Activated CD4-positive, alpha-beta memory T cell treated with anti-CD3 and anti-CD28 coated beads, Interleukin-2, amount 10 ng/mL, durations not matched to agents 7 days and 5 days (primary cell): ENCODE measurements at regions not wholly inside any gene's neighbourhood (a gene's known extent, or its start where the extent isn't known, plus 50 kb on each side); places are given as distances from the start of the nearest gene placed in this dataset.

Source experiments
- CTCF ChIA-PET: fragments of 350-600 bp; sonication (Branson Sonifier 250); formaldehyde crosslinking; loops from one replicate; lab custom pipeline; 2021; ENCODE audit warnings: antibody characterized with exemption, inconsistent platforms; lab: Charles Lee
- POLR2A ChIA-PET: fragments of 350-600 bp; sonication (Branson Sonifier 250); formaldehyde crosslinking; loops from one replicate; lab custom pipeline; 2021; ENCODE audit warnings: antibody characterized with exemption; lab: Charles Lee
- DNase-seq: peaks from one replicate; pipeline ENCODE4 v3.0.0-alpha.2; 2020
- H3K27ac Mint-ChIP-seq: one replicate; pipeline ENCODE4 v1.8.0; 2021; ENCODE audit warnings: mild to moderate bottlenecking, mixed read lengths
- H3K27me3 Mint-ChIP-seq: one replicate; pipeline ENCODE4 v1.8.0; 2021; ENCODE audit warnings: mixed read lengths
- H3K36me3 Mint-ChIP-seq: one replicate; pipeline ENCODE4 v1.8.0; 2021; ENCODE audit warnings: low read depth, mixed read lengths
- H3K4me1 Mint-ChIP-seq: one replicate; pipeline ENCODE4 v1.8.0; 2021; ENCODE audit warnings: mixed read lengths
- H3K4me3 Mint-ChIP-seq: one replicate; pipeline ENCODE4 v1.8.0; 2021; ENCODE audit warnings: mild to moderate bottlenecking, mixed read lengths
- H3K9me3 Mint-ChIP-seq: one replicate; pipeline ENCODE4 v1.8.0; 2021; ENCODE audit warnings: mixed read lengths

DNA sequence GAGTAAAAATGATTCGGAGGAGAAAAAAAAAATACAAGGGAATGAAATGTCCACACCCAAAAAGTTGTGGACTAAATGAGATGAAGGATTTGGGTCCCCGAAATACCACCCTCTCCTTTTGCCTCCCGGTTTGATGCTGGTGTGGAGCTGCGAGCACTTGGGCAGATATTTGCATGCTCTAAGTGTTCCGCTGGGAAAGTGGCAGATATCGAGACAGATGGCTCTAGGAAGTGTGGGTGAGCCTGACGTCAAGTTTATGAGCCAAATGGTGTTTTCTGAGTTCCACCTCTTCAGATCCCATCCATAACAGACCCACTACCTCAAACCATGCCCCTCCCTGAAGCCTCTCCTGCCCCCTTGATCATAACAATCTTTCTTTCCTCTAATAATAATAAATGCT lies 228.6 kb downstream of the QDPR start:
- H3K4me3 Mint-ChIP-seq = no peak overlapping the region
- ChIA-PET CTCF (interaction anchor here (1.5 kb wide), 1 partner anchor 165 kb away, joined by 3 read pairs; no protein-coding TSS in a partner anchor), POLR2A (no interaction called here)
- no peak overlapping the region for H3K27ac Mint-ChIP-seq
- H3K36me3 Mint-ChIP-seq = no peaks in the 10 kb centered on the region
- no peak for DNase-seq
- H3K4me1 Mint-ChIP-seq = no peaks in the 10 kb centered on the region
- no peaks in the 10 kb centered on the region for H3K27me3 Mint-ChIP-seq
- no peaks in the 10 kb centered on the region for H3K9me3 Mint-ChIP-seq

- H3K27me3 Mint-ChIP-seq = peaks cover 3% of the 10 kb centered on the region
- H3K4me1 Mint-ChIP-seq = no peaks in the 10 kb centered on the region
- H3K9me3 Mint-ChIP-seq = no peaks in the 10 kb centered on the region
- H3K4me3 Mint-ChIP-seq = no peak overlapping the region
- no peaks in the 10 kb centered on the region for H3K36me3 Mint-ChIP-seq
- POLR2A ChIA-PET = no interaction called here
- H3K27ac Mint-ChIP-seq = no peak overlapping the region
- no peak for DNase-seq
- CTCF ChIA-PET = interaction anchor here (1.0 kb wide), 1 partner anchor 168 kb away, joined by 3 read pairs; no protein-coding TSS in a partner anchor
Measured at GRCh38 chr4:17280261-17281018, 231.4 kb downstream of the QDPR start.

- POLR2A ChIA-PET = no interaction called here
- H3K4me1 Mint-ChIP-seq = no peaks in the 10 kb centered on the region
- no peaks in the 10 kb centered on the region for H3K9me3 Mint-ChIP-seq
- H3K36me3 Mint-ChIP-seq = no peaks in the 10 kb centered on the region
- no peak overlapping the region for H3K4me3 Mint-ChIP-seq
- no peak overlapping the region for H3K27ac Mint-ChIP-seq
- no peak for DNase-seq
- CTCF ChIA-PET = no interaction called here
- peaks cover 3% of the 10 kb centered on the region for H3K27me3 Mint-ChIP-seq
Measured at GRCh38 chr4:17276776-17277175, 235.1 kb downstream of the QDPR start.

GRCh38 chr4:17275836-17276235 lies 236.1 kb downstream of the QDPR start:
- ChIA-PET CTCF (no interaction called here), POLR2A (no interaction called here)
- H3K27ac Mint-ChIP-seq = no peak overlapping the region
- H3K27me3 Mint-ChIP-seq = peaks cover 3% of the 10 kb centered on the region
- no peaks in the 10 kb centered on the region for H3K36me3 Mint-ChIP-seq
- no peaks in the 10 kb centered on the region for H3K9me3 Mint-ChIP-seq
- no peaks in the 10 kb centered on the region for H3K4me1 Mint-ChIP-seq
- H3K4me3 Mint-ChIP-seq = no peak overlapping the region
- DNase-seq = no peak

DNA sequence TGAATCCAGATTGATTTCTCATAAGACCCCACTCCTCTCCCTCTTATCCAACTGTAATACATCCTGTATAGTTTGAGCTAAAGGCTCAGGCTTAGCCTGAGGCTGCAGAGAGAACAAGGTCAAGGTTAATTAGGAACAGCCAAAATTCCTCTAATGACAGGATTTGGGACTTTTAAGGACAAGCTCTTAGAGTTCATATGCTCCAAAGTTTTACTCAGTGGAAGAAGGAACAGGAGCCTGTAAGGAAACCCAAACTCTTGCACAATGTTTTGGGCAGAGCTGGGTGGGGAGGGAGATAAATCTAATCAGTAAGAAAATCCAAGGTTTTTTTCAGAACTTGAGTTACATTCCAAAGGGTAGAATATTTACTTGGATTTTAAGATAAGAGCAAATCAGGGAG lies 238.8 kb downstream of the QDPR start:
- Mint-ChIP-seq H3K4me3 (no peak overlapping the region), H3K27ac (no peak overlapping the region), H3K4me1 (no peaks in the 10 kb centered on the region), H3K36me3 (no peaks in the 10 kb centered on the region), H3K9me3 (no peaks in the 10 kb centered on the region), H3K27me3 (peaks cover 3% of the 10 kb centered on the region)
- ChIA-PET POLR2A (no interaction called here), CTCF (no interaction called here)
- no peak for DNase-seq

GRCh38 chr4:17272154-17272553 lies 239.7 kb downstream of the QDPR start:
- Mint-ChIP-seq H3K9me3 (no peaks in the 10 kb centered on the region), H3K27ac (no peak overlapping the region), H3K4me3 (no peak overlapping the region), H3K36me3 (no peaks in the 10 kb centered on the region), H3K4me1 (no peaks in the 10 kb centered on the region), H3K27me3 (peaks cover 3% of the 10 kb centered on the region)
- POLR2A ChIA-PET = no interaction called here
- CTCF ChIA-PET = no interaction called here
- no peak for DNase-seq

DNA sequence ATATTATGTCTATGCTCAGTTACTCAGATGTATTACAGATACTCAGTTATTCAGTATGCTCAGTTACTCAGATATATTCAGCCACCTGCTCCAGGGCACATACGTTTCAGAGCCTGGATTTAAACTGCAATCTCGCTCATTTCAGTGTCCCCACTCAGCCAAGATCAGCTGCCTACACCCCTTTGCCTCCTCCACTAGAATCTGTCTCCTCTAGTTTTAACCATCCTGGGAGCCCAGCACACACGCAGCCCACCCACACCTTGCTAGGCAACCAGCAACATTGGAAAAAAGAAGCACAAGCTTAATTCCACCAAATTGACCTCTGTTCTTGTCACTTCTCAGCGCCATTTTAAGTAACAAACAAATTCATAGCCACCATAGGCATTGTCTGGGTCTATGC lies 246.2 kb downstream of the QDPR start:
- Mint-ChIP-seq H3K4me1 (no peaks in the 10 kb centered on the region), H3K4me3 (no peak overlapping the region), H3K27ac (no peak overlapping the region), H3K36me3 (no peaks in the 10 kb centered on the region), H3K9me3 (no peaks in the 10 kb centered on the region), H3K27me3 (peaks cover 5% of the 10 kb centered on the region)
- POLR2A ChIA-PET = no interaction called here
- DNase-seq = no peak
- CTCF ChIA-PET = no interaction called here

DNA sequence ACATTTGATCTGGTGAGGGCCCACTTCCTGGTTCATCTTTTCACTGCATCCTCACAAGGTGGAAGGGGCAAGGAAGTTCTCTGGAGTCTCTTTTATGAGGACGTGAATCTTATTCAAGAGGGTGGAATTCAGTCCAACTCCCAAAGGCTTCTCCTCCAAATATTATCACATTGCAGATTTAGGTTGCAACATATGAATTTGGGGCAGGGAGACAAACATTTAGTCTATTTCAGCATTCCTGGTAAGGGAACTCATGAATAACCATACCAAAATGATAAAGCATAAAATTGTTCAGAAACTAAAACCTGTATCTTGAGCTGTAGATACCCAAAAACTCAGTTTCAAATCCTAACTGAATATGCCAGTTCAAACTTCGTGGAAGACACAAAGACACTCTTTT lies 246.8 kb downstream of the QDPR start:
- Mint-ChIP-seq H3K27ac (no peak overlapping the region), H3K27me3 (peaks cover 5% of the 10 kb centered on the region), H3K9me3 (no peaks in the 10 kb centered on the region), H3K4me1 (no peaks in the 10 kb centered on the region), H3K36me3 (no peaks in the 10 kb centered on the region), H3K4me3 (no peak overlapping the region)
- no peak for DNase-seq
- CTCF ChIA-PET = no interaction called here
- POLR2A ChIA-PET = no interaction called here

DNA sequence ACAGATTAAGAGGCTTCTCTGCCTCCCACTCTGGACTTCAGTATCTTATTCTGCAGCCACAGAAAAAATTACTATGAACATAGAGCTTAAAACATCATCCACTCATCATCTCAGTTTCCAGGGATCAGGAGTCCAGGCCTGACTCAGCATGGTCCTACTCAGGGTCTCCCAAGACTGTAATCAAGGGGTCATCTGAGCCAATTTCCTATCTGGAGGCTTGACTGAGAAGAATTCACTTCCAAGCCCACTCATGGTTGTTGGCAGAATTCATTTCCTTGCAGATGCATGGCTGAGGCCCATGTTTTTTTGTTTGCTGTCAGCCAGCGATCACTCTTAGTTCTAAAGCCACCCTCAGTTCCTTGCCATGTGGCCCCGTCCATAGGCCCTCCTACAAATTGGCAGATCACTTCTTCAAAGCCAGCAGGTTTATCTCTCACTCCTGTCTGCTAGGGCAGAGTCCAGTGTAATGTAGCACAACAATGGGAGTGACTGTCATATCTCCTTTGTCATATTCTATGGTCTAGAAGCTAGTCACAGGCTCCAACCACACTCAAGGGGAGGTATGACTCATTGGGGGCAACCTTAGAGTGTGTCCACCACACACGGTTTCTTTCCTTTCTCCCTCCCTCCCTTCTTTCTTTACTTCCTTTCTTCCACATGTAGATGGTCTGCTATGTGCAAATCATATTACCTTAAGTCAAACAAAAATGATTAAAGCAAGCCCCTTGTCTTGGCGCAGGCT lies 251.6 kb downstream of the QDPR start:
- CTCF ChIA-PET = no interaction called here
- no peak overlapping the region for H3K4me3 Mint-ChIP-seq
- no peaks in the 10 kb centered on the region for H3K36me3 Mint-ChIP-seq
- H3K27ac Mint-ChIP-seq = no peak overlapping the region
- no peaks in the 10 kb centered on the region for H3K9me3 Mint-ChIP-seq
- no peaks in the 10 kb centered on the region for H3K4me1 Mint-ChIP-seq
- no peaks in the 10 kb centered on the region for H3K27me3 Mint-ChIP-seq
- DNase-seq = no peak
- POLR2A ChIA-PET = no interaction called here

DNA sequence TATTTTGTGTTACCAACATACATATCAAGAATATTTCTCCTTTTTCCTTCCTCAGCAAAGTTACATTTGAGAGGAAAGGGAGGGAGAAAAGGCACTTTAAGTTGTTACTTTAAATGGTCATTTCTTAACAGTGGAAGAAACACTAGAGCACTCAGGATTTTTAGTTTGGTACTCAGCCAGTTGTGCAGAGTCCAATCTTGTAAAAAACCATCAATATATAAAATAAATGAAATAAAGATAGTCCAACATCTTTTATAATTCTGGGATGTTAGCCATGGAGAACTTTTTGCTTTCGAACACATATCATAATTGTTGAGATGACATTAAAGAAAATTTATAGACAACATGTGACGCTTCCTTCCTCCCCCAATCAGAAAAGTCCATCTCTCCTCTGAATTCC lies 253.8 kb downstream of the QDPR start:
- H3K36me3 Mint-ChIP-seq = no peaks in the 10 kb centered on the region
- H3K27me3 Mint-ChIP-seq = no peaks in the 10 kb centered on the region
- POLR2A ChIA-PET = no interaction called here
- no peak overlapping the region for H3K27ac Mint-ChIP-seq
- no peaks in the 10 kb centered on the region for H3K4me1 Mint-ChIP-seq
- DNase-seq = no peak
- CTCF ChIA-PET = no interaction called here
- no peaks in the 10 kb centered on the region for H3K9me3 Mint-ChIP-seq
- H3K4me3 Mint-ChIP-seq = no peak overlapping the region

GRCh38 chr4:17252131-17252530 lies 259.8 kb downstream of the QDPR start:
- no peaks in the 10 kb centered on the region for H3K36me3 Mint-ChIP-seq
- H3K9me3 Mint-ChIP-seq = no peaks in the 10 kb centered on the region
- H3K4me1 Mint-ChIP-seq = no peaks in the 10 kb centered on the region
- H3K27ac Mint-ChIP-seq = no peak overlapping the region
- peaks cover 5% of the 10 kb centered on the region for H3K27me3 Mint-ChIP-seq
- ChIA-PET CTCF (interaction anchor here (1.7 kb wide), 1 partner anchor 15 kb away, joined by 3 read pairs; no protein-coding TSS in a partner anchor), POLR2A (no interaction called here)
- H3K4me3 Mint-ChIP-seq = no peak overlapping the region
- DNase-seq = no peak

DNA sequence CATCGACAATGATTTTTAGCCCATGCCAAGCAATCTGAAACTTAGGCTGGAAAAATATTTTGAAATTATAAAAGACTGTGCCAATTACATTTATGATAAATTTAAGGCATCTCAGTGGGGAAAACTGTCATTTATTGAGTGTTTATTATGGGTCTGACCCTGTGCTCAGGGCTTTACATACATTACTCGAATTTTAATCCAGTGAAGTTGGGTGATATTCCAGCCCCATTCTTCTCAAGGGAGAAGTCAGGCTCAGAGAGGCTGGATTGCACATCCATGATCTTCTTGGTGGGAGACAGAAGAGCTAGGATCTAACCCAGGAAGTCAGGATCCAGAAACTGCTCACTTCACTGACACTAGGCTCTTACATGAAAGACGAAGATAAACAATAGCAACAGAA lies 260.8 kb downstream of the QDPR start:
- POLR2A ChIA-PET = no interaction called here
- H3K36me3 Mint-ChIP-seq = no peaks in the 10 kb centered on the region

DNA sequence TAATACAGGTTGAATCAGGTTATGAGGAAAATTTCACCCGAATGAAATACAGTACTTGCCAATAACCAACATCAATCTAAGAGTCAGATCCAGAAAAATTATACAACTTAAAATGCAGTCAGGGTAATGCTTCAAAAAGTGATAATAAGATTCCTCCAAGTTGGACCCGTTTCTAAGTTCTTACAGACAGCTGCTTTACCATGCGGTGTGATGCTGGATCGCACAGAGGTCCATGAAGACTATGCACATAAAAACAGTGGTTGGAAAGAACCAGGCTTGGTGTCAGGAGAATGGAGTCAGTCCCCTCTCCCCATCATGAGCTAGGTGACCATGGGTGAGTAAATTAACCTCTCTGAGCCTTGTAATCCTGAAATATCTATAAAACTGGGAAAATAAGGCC lies 261.3 kb downstream of the QDPR start:
- no peak for DNase-seq
- no peak overlapping the region for H3K27ac Mint-ChIP-seq
- no peak overlapping the region for H3K4me3 Mint-ChIP-seq
- CTCF ChIA-PET = interaction anchor here (1.7 kb wide), 1 partner anchor 16 kb away, joined by 3 read pairs; no protein-coding TSS in a partner anchor
- H3K9me3 Mint-ChIP-seq = no peaks in the 10 kb centered on the region
- POLR2A ChIA-PET = no interaction called here
- H3K36me3 Mint-ChIP-seq = no peaks in the 10 kb centered on the region
- peaks cover 5% of the 10 kb centered on the region for H3K27me3 Mint-ChIP-seq
- H3K4me1 Mint-ChIP-seq = no peaks in the 10 kb centered on the region

More for the DNA sequence above, 260.8 kb downstream of the QDPR start:
- Mint-ChIP-seq H3K27ac (no peak overlapping the region), H3K4me3 (no peak overlapping the region), H3K4me1 (no peaks in the 10 kb centered on the region), H3K9me3 (no peaks in the 10 kb centered on the region), H3K27me3 (peaks cover 5% of the 10 kb centered on the region)
- no peak for DNase-seq
- CTCF ChIA-PET = interaction anchor here (1.7 kb wide), 1 partner anchor 16 kb away, joined by 3 read pairs; no protein-coding TSS in a partner anchor
